H1 (cell line): ENCODE measurements at regions not wholly inside any gene's neighbourhood (a gene's known extent, or its start where the extent isn't known, plus 50 kb on each side); places are given as distances from the start of the nearest gene placed in this dataset.

Experiments used
- CTCF ChIA-PET: fragments of 300-600 bp; sonication (Branson Sonifier 250); formaldehyde crosslinking; loops from one replicate; lab custom pipeline; 2021; ENCODE audit not compliant: partially characterized antibody; lab: Charles Lee
- POLR2A ChIA-PET: fragments of 300-600 bp; sonication (Branson Sonifier 250); formaldehyde crosslinking; loops from one replicate; lab custom pipeline; 2021; ENCODE audit warnings: inconsistent platforms; ENCODE audit not compliant: partially characterized antibody; lab: Charles Lee
- DNase-seq, 2 experiments: peaks; one replicate each; pipeline versions ENCODE4 v3.0.0 to v3.0.0-alpha.2; 2010 to 2022; ENCODE audit warnings: low spot score in 2 of 2, low read depth in 1 of 2, mixed read lengths in 1 of 2
- FAIRE-seq: peaks from 2 replicates; lab custom pipeline; 2011; peaks lifted over from hg19 to GRCh38; lab: Jason Lieb, UNC
- H2AFZ ChIP-seq: 2 replicates; pipeline ENCODE4 v1.8.1; 2012; ENCODE audit warnings: low read length, inconsistent platforms
- H2AK5ac ChIP-seq: 2 replicates; pipeline ENCODE4 v1.6.1; 2013; ENCODE audit warnings: low read depth, low read length
- H2BK120ac ChIP-seq: replicated peaks from 2 replicates; pipeline ENCODE3; 2013; ENCODE audit warnings: low read depth, low read length, inconsistent platforms
- H2BK12ac ChIP-seq: 2 replicates; pipeline ENCODE4 v1.6.1; 2013; ENCODE audit warnings: low read depth, low read length
- H2BK15ac ChIP-seq: 2 replicates; pipeline ENCODE4 v1.6.1; 2013; ENCODE audit warnings: low read length
- H2BK20ac ChIP-seq: 2 replicates; pipeline ENCODE4 v1.6.1; 2013; ENCODE audit warnings: low read length
- H2BK5ac ChIP-seq: 2 replicates; pipeline ENCODE4 v1.6.1; 2013; ENCODE audit warnings: low read depth, low read length
- H3K14ac ChIP-seq: 2 replicates; pipeline ENCODE4 v1.6.1; 2013; ENCODE audit warnings: inconsistent platforms; ENCODE audit not compliant: insufficient read length
- H3K18ac ChIP-seq: 2 replicates; pipeline ENCODE4 v1.6.1; 2013; ENCODE audit warnings: low read length; ENCODE audit errors: extremely low read depth
- H3K23ac ChIP-seq: 2 replicates; pipeline ENCODE4 v1.6.1; 2013; ENCODE audit warnings: inconsistent platforms; ENCODE audit not compliant: insufficient read length
- H3K23me2 ChIP-seq: 2 replicates; pipeline ENCODE4 v1.6.1; 2013; ENCODE audit warnings: low read depth, low read length
- H3K27ac ChIP-seq: 2 replicates; pipeline ENCODE4 v1.6.1; 2011; ENCODE audit warnings: low read depth, low read length, inconsistent platforms
- H3K27me3 ChIP-seq, 4 experiments: replicated peaks in 1 of 4; 1 replicate in 1 of 4; 2 replicates in 3 of 4; pipeline versions ENCODE4 v1.6.1 to v1.8.1; 2011 to 2013; ENCODE audit warnings: low read length in 3 of 4, mild to moderate bottlenecking in 3 of 4, inconsistent platforms in 2 of 4, mixed read lengths in 2 of 4, moderate library complexity in 1 of 4; ENCODE audit not compliant: control insufficient read depth in 3 of 4, insufficient read depth in 3 of 4; ENCODE audit errors: extremely low read depth in 1 of 4
- H3K36me3 ChIP-seq, 4 experiments: 2 replicates each; pipeline versions ENCODE4 v1.6.1 to v1.8.1; 2011 to 2013; ENCODE audit warnings: mild to moderate bottlenecking in 4 of 4, low read length in 3 of 4, moderate library complexity in 2 of 4, control low read depth in 1 of 4, inconsistent platforms in 1 of 4; ENCODE audit not compliant: insufficient read depth in 4 of 4, control insufficient read depth in 2 of 4
- H3K4ac ChIP-seq: replicated peaks from 2 replicates; pipeline ENCODE3; 2013; ENCODE audit warnings: low read length, low read depth, mixed read lengths, inconsistent platforms; ENCODE audit not compliant: insufficient read length
- H3K4me1 ChIP-seq, 4 experiments: replicated peaks in 1 of 4; 1 replicate in 1 of 4; 2 replicates in 3 of 4; pipeline versions ENCODE4 v1.6.1 to v1.8.1; 2011 to 2013; ENCODE audit warnings: low read length in 3 of 4, inconsistent platforms in 2 of 4, mixed read lengths in 1 of 4; ENCODE audit not compliant: insufficient read depth in 4 of 4, control insufficient read depth in 3 of 4
- H3K4me2 ChIP-seq, 2 experiments: 2 replicates each; pipeline versions ENCODE4 v1.6.1 to v1.8.1; 2011 to 2013; ENCODE audit warnings: low read depth in 2 of 2, low read length in 2 of 2, control low read depth in 1 of 2, inconsistent platforms in 1 of 2, mild to moderate bottlenecking in 1 of 2; ENCODE audit not compliant: insufficient read depth in 1 of 2
- H3K4me3 ChIP-seq, 4 experiments: fragments of 200-600, 300-600 bp in 1 of 4; sonication (generic), shearing (Covaris generic), sonication (Bioruptor Twin) in 1 of 4; 2 replicates each; pipeline versions ENCODE4 v1.5.1 to v1.8.1; 2011 to 2016; ENCODE audit warnings: low read length in 4 of 4, low read depth in 3 of 4, control low read depth in 2 of 4, inconsistent platforms in 2 of 4, mild to moderate bottlenecking in 2 of 4, mixed read lengths in 1 of 4, moderate library complexity in 1 of 4; ENCODE audit not compliant: insufficient read depth in 2 of 4; ENCODE audit errors: extremely low read depth in 1 of 4
- H3K56ac ChIP-seq: replicated peaks from 2 replicates; pipeline ENCODE3; 2013; ENCODE audit warnings: low read depth, mild to moderate bottlenecking, mixed read lengths, low read length, inconsistent platforms; ENCODE audit not compliant: insufficient read length
- H3K79me1 ChIP-seq: 2 replicates; pipeline ENCODE4 v1.6.1; 2013; ENCODE audit warnings: low read depth, low read length, control low read depth
- H3K79me2 ChIP-seq, 2 experiments: 2 replicates each; pipeline versions ENCODE4 v1.6.1 to v1.8.1; 2012 to 2013; ENCODE audit warnings: low read length in 2 of 2, mild to moderate bottlenecking in 2 of 2, inconsistent platforms in 1 of 2; ENCODE audit not compliant: insufficient read depth in 2 of 2, control insufficient read depth in 1 of 2
- H3K9ac ChIP-seq, 4 experiments: replicated peaks in 1 of 4; 1 replicate in 1 of 4; 2 replicates in 3 of 4; pipeline versions ENCODE4 v1.6.1 to v1.8.1; 2011 to 2013; ENCODE audit warnings: low read depth in 3 of 4, low read length in 3 of 4, control low read depth in 2 of 4, mild to moderate bottlenecking in 2 of 4, moderate library complexity in 2 of 4, inconsistent platforms in 1 of 4; ENCODE audit errors: extremely low read depth in 1 of 4
- H3K9me3 ChIP-seq, 2 experiments: 2 replicates each; pipeline versions ENCODE4 v1.6.1 to v1.8.1; 2012 to 2013; ENCODE audit warnings: mild to moderate bottlenecking in 2 of 2, moderate library complexity in 2 of 2, control low read depth in 1 of 2, inconsistent platforms in 1 of 2, low read depth in 1 of 2, low read length in 1 of 2, mixed read lengths in 1 of 2; ENCODE audit not compliant: insufficient read depth in 2 of 2
- H4K20me1 ChIP-seq, 2 experiments: replicated peaks in 1 of 2; 2 replicates each; pipeline versions ENCODE3 to v1.8.1; 2011 to 2013; ENCODE audit warnings: inconsistent platforms in 2 of 2, low read length in 2 of 2, mild to moderate bottlenecking in 1 of 2; ENCODE audit not compliant: insufficient read depth in 2 of 2, control insufficient read depth in 1 of 2
- H4K5ac ChIP-seq: 2 replicates; pipeline ENCODE4 v1.6.1; 2013; ENCODE audit warnings: low read length, low read depth, mixed read lengths, inconsistent platforms; ENCODE audit not compliant: insufficient read length
- H4K8ac ChIP-seq: 2 replicates; pipeline ENCODE4 v1.8.0; 2013; ENCODE audit warnings: mild to moderate bottlenecking, moderate library complexity, low read length, inconsistent platforms; ENCODE audit not compliant: insufficient read depth; ENCODE audit errors: extremely low read depth
- H4K91ac ChIP-seq: replicated peaks from 2 replicates; pipeline ENCODE3; 2013; ENCODE audit warnings: low read length, mixed read lengths, inconsistent platforms; ENCODE audit not compliant: insufficient read length
- NANOG ChIP-seq: IDR thresholded peaks from 2 replicates; pipeline ENCODE4 v1.6.1; 2011; ENCODE audit warnings: low read length, low read depth, mild to moderate bottlenecking, inconsistent platforms; ENCODE audit not compliant: insufficient read depth, poor library complexity, severe bottlenecking
- WGBS, 2 experiments: shearing (Covaris generic) in 1 of 2; methylation state at CpG; one replicate each; pipeline versions ENCODE4 v1.1.6 to v1.1.7; 2013 to 2015; ENCODE audit warnings: low lambda C conversion rate in 2 of 2, mixed read lengths in 2 of 2, inconsistent platforms in 1 of 2, low coverage in 1 of 2, missing lambda C conversion rate in 1 of 2; ENCODE audit not compliant: insufficient replicate concordance in 2 of 2, insufficient coverage in 1 of 2, insufficient read length in 1 of 2; ENCODE audit errors: extremely low coverage in 1 of 2, missing lambda C conversion rate in 1 of 2; 5-methylcytosine and 5-hydroxymethylcytosine counted together
- TF ChIP-seq, protein P1 (sequence below): IDR thresholded peaks from 2 replicates; pipeline ENCODE4 v1.6.1; 2012; ENCODE audit warnings: low read length, inconsistent platforms

- H3K9me3 ChIP-seq: no peaks in the 10 kb centered on the region
- H2BK15ac ChIP-seq: no peak overlapping the region
- H4K91ac ChIP-seq: no peak overlapping the region
- no peak overlapping the region for H3K9ac ChIP-seq
- no peak overlapping the region for H4K8ac ChIP-seq
- DNase-seq: no peak
- no peaks in the 10 kb centered on the region for H4K20me1 ChIP-seq
- no peak overlapping the region for H2AK5ac ChIP-seq
- H2BK20ac ChIP-seq: no peak overlapping the region
- no peaks in the 10 kb centered on the region for H3K79me2 ChIP-seq
- CTCF ChIA-PET: no interaction called here
- no peak overlapping the region for H3K27ac ChIP-seq
- H3K56ac ChIP-seq: no peak overlapping the region
- no peak for TF ChIP-seq NANOG
- TF ChIP-seq, protein P1, sequence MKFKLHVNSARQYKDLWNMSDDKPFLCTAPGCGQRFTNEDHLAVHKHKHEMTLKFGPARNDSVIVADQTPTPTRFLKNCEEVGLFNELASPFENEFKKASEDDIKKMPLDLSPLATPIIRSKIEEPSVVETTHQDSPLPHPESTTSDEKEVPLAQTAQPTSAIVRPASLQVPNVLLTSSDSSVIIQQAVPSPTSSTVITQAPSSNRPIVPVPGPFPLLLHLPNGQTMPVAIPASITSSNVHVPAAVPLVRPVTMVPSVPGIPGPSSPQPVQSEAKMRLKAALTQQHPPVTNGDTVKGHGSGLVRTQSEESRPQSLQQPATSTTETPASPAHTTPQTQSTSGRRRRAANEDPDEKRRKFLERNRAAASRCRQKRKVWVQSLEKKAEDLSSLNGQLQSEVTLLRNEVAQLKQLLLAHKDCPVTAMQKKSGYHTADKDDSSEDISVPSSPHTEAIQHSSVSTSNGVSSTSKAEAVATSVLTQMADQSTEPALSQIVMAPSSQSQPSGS: no peak
- no peaks in the 10 kb centered on the region for H3K27me3 ChIP-seq
- H2AFZ ChIP-seq: no peak overlapping the region
- H3K4me2 ChIP-seq: no peak overlapping the region
- H2BK12ac ChIP-seq: no peak overlapping the region
- no peaks in the 10 kb centered on the region; the same call in 1 of the 2 replicates for H3K23me2 ChIP-seq
- no peak overlapping the region for H3K14ac ChIP-seq
- no peaks in the 10 kb centered on the region for H3K36me3 ChIP-seq
- no peaks in the 10 kb centered on the region for H3K4me1 ChIP-seq
- H3K23ac ChIP-seq: no peak overlapping the region
- H2BK120ac ChIP-seq: no peak overlapping the region
- FAIRE-seq: no peak
- no peaks in the 10 kb centered on the region for H3K79me1 ChIP-seq
- no peak overlapping the region for H3K18ac ChIP-seq
- no peak overlapping the region for H2BK5ac ChIP-seq
- no peak overlapping the region for H3K4ac ChIP-seq
- H4K5ac ChIP-seq: no peak overlapping the region
- POLR2A ChIA-PET: no interaction called here
- WGBS, 2 experiments: 88% methylated on average over 2 of the region's 2 CpGs; no CpG with 5 or more reads in 1 of the 2 experiments
- H3K4me3 ChIP-seq: no peak overlapping the region
Observed at GRCh38 chr3:146705225-146705624, 100.1 kb upstream of the PLSCR5 start.
